Inferior parietal cortex (tissue), 1 donor: ENCODE measurements at regions not wholly inside any gene's neighbourhood (a gene's known extent, or its start where the extent isn't known, plus 50 kb on each side); places are given as distances from the start of the nearest gene placed in this dataset.

ENCODE experiments used
- DNase-seq: peaks from one replicate; pipeline ENCODE4 v3.0.0-alpha.2; 2016; ENCODE audit errors: extremely low spot score

- no peak for DNase-seq
These were observed 128.3 kb downstream of the AACS start for GRCh38 chr12:125193376-125194152.

- DNase-seq = no peak
These were observed 129.0 kb downstream of the AACS start for GRCh38 chr12:125194163-125194773.

- no peak for DNase-seq
These were observed 129.8 kb downstream of the AACS start for GRCh38 chr12:125194987-125195386.

- DNase-seq = no peak
These were observed 132.1 kb downstream of the AACS start for GRCh38 chr12:125197326-125197725.

- DNase-seq = no peak
These were observed 133.4 kb downstream of the AACS start for GRCh38 chr12:125198652-125199051.

GRCh38 chr12:125201090-125201489 lies 135.9 kb downstream of the AACS start:
- DNase-seq = no peak

- DNase-seq = no peak
These were observed 136.7 kb downstream of the AACS start for GRCh38 chr12:125201940-125202339.

- DNase-seq = no peak
These were observed 137.2 kb downstream of the AACS start for GRCh38 chr12:125202421-125202820.

- DNase-seq = no peak
These were observed 138.0 kb downstream of the AACS start for GRCh38 chr12:125203145-125203765.

- DNase-seq = no peak
These were observed 140.2 kb downstream of the AACS start for GRCh38 chr12:125205386-125205785.

GRCh38 chr12:125206711-125207110 lies 141.5 kb downstream of the AACS start:
- no peak for DNase-seq

- DNase-seq = no peak
These were observed 143.1 kb downstream of the AACS start for GRCh38 chr12:125208334-125208733.

GRCh38 chr12:125208942-125209341 lies 143.7 kb downstream of the AACS start:
- DNase-seq = no peak

- no peak for DNase-seq
These were observed 145.0 kb downstream of the AACS start for GRCh38 chr12:125210104-125210755.

- no peak for DNase-seq
These were observed 146.2 kb downstream of the AACS start for GRCh38 chr12:125211464-125211863.

GRCh38 chr12:125214289-125214688 lies 149.1 kb downstream of the AACS start:
- no peak for DNase-seq

GRCh38 chr12:125216756-125217155 lies 151.5 kb downstream of the AACS start:
- DNase-seq = no peak

- DNase-seq = no peak
These were observed 152.1 kb downstream of the AACS start for GRCh38 chr12:125217308-125217707.

- DNase-seq = no peak
These were observed 153.7 kb downstream of the AACS start for GRCh38 chr12:125218952-125219351.

- DNase-seq = no peak
These were observed 155.4 kb downstream of the AACS start for GRCh38 chr12:125220404-125221273.

GRCh38 chr12:125221602-125222001 lies 156.4 kb downstream of the AACS start:
- DNase-seq = no peak

GRCh38 chr12:125222876-125223275 lies 157.6 kb downstream of the AACS start:
- no peak for DNase-seq
